GM18517 (cell line): ENCODE measurements at regions not wholly inside any gene's neighbourhood (a gene's known extent, or its start where the extent isn't known, plus 50 kb on each side); places are given as distances from the start of the nearest gene placed in this dataset.
"Not testable (repeated sequence)": the region's sequence is repeated elsewhere in the genome, so short reads cannot be mapped to it uniquely, and the experiment has no call there.

Experiments
- ATAC-seq: cut with Tn5 transposase; IDR thresholded peaks from one replicate; pipeline ENCODE4 v1.9.1; 2021; ENCODE audit warnings: mild to moderate bottlenecking, moderate library complexity; ENCODE audit not compliant: unreplicated experiment

DNA sequence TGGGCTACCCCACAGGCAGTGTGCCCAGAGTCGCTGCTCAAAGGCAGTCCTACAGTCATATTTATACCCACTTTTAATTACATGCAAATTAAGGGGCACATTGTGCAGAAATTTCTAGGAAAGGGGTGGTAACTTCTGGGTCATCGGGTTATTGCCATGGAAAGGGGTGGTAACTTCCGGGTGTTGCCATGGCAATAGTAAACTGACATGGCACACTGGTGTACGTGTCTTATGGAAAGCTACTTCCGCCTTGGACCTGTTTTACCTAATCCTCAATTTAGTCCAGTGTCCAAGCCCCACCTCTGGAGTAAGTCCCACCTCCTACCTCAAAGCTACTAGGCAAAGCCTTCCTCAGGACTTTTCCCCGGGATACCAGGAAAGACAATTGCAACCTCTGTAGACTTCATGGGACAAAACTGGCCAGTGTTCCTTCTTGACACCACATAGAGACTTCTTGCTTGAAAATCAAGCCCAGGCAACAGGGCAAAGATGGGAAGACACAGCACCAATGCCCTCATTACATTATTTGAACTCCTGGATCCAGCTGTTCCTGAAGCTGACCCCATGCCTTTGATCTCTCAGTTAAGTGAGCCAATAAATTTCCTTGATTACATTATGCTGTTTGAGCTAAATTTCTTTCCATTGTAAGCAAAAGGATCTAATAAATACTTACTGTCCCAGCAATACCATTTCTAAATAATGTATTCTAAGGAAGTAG lies 63.3 kb upstream of the AGAP1 start:
- ATAC-seq, result no peak

DNA sequence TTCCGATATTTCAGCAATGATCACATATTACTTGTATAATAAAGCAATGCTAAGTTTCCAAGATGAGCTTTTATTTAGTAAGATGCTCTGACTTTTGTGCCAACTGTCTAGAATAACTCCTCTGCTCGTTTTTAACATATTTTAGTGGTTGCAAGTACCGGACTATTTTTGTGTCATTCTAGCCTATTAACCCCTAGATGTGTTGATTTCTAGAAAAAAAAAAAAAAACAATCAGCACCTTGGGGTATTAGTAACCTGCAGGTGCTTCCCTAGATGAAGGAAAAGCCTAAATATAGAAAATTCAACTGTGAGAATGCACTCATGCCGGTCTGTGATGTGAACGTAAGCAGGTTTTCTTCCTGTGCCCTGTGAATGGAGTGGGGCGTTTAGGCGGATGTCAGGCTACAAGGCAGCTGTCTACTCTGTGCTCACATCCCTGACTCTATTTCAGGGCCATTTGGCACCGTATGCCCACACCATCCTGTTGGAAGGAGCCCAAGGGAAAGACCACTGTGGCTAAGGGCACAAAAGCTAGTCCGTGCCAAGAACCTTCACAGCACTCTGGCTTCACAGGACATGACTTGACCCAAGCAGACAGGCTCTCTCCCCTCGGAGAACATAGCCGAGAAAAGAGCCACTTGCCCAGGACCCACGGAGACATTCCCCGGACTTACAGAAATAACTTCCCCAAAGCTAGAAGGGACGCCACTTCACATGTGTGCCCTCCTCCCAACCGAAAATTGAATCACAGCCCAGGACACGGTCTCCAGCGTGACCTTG lies 60.9 kb upstream of the AGAP1 start:
- ATAC-seq, result no peak

DNA sequence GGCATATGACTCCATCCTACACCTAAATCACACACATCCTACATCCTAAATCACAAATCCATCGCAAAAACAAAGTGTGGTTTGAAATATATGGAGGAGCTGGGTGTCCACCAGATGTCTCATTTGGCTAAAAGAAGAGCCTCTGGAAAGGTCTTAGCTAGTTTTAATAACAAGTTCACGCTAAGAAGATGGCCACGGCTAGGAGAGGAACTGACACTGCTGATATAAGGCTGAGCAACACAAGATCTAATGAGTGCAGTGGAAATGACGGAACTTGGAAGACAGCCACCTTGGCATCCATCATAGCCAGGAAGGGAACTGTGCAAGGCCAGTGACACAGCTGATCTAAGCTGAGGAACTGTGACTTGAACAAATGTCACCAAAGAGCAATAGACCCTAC lies 60.0 kb upstream of the AGAP1 start:
- no peak for ATAC-seq

DNA sequence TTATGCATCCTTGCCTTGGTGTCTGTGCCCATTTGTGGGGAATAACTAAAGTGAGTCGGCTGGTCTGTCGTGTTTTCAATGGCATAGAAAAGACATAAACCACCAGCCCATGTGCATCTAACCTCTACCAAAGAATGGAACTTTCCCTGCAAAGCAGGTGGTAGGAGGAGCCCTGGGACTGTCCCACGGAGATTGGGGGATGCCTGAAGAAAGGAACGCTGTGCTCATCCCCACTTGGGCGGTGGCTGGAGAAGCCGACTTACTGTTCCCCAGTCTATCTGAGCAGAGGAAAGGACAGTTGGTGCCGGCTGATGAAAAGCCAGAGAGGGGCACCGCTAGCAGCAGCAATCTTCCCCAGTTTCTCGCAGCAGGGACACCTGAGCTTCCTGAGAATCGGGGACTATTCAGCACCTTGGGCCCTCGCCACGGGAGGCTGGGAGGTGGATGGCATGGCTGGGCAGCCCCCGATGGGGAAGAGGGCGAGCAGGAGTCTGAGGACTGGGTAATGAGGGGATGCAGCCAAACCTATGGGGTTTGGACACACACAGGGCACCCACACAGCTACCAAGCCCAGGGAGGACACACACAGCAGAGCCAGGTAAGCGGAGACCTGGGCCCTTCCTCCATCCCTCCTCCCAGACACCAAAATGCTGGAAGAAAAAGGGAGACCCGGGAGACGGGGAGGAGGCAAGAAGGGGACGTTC lies 53.7 kb upstream of the AGAP1 start:
- ATAC-seq, result no peak

DNA sequence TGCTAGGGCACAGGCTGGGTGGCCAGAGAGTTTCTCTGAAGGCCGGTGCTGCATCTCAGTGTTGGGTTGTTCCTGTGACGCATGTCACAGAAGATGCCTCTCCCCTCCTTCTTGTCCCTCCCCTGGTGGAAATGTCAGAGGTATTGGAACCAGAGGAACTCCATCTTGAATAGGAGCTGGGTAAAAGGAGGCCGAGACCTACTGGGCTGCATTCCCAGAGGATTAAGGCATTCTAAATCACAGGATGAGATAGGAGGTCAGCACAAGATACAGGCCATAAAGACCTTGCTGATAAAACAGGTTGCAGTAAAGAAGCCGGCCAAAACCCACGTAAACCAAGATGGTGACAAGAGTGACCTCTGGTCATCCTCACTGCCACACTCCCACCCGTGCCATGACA lies 50.3 kb upstream of the AGAP1 start:
- ATAC-seq, result not testable (repeated sequence)
